ENCODE measurements at regions not wholly inside any gene's neighbourhood (a gene's known extent, or its start where the extent isn't known, plus 50 kb on each side); places are given as distances from the start of the nearest gene placed in this dataset.
"Not testable (repeated sequence)": the region's sequence is repeated elsewhere in the genome, so short reads cannot be mapped to it uniquely, and the experiment has no call there.

- DNase-seq (ENCODE audit: low read depth): no peak
Measured at GRCh38 chr11:49316180-49316579, 107.8 kb upstream of the FOLH1 start.

GRCh38 chr11:49303080-49303479 lies 94.7 kb upstream of the FOLH1 start:
- no peak for DNase-seq (ENCODE audit: low read depth)

GRCh38 chr11:49302360-49302759 lies 94.0 kb upstream of the FOLH1 start:
- no peak for DNase-seq (ENCODE audit: low read depth)

- not testable (repeated sequence) for DNase-seq (ENCODE audit: low read depth)
Measured at GRCh38 chr11:49298017-49298416, 89.6 kb upstream of the FOLH1 start.

- DNase-seq (ENCODE audit: low read depth): not testable (repeated sequence)
Measured at GRCh38 chr11:49283911-49284310, 75.5 kb upstream of the FOLH1 start.

GRCh38 chr11:49283282-49283681 lies 74.9 kb upstream of the FOLH1 start:
- not testable (repeated sequence) for DNase-seq (ENCODE audit: low read depth)

- not testable (repeated sequence) for DNase-seq (ENCODE audit: low read depth)
Measured at GRCh38 chr11:49282125-49282524, 73.7 kb upstream of the FOLH1 start.

- not testable (repeated sequence) for DNase-seq (ENCODE audit: low read depth)
Measured at GRCh38 chr11:49277951-49278350, 69.5 kb upstream of the FOLH1 start.

Data from stromal cell of bone marrow (primary cell).